ENCODE measurements at regions not wholly inside any gene's neighbourhood (a gene's known extent, or its start where the extent isn't known, plus 50 kb on each side); places are given as distances from the start of the nearest gene placed in this dataset.
"Not testable (repeated sequence)": the region's sequence is repeated elsewhere in the genome, so short reads cannot be mapped to it uniquely, and the experiment has no call there.

DNA sequence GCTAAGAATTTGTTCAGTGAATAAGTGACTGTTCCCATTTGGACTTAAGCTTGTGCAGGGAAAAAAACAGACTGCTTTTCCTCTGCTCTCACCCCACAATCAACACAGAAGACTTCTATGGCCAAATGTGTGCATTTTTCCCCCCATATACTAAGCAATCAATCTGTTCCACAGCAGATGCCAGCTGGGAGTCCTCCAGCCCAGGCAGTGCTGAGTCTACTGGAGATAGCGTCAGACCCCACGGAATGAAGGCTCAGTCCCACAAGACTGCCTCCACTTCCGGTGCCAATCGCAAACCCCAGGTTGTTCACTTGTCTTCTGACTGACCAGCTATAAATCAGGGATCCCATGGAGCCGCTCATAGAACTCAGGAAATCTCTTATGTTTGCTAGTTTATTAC, 69.5 kb upstream of the ANKRD10 start:
- ChIA-PET POLR2A (no interaction called here), CTCF (no interaction called here)
- TF ChIP-seq, protein P1, sequence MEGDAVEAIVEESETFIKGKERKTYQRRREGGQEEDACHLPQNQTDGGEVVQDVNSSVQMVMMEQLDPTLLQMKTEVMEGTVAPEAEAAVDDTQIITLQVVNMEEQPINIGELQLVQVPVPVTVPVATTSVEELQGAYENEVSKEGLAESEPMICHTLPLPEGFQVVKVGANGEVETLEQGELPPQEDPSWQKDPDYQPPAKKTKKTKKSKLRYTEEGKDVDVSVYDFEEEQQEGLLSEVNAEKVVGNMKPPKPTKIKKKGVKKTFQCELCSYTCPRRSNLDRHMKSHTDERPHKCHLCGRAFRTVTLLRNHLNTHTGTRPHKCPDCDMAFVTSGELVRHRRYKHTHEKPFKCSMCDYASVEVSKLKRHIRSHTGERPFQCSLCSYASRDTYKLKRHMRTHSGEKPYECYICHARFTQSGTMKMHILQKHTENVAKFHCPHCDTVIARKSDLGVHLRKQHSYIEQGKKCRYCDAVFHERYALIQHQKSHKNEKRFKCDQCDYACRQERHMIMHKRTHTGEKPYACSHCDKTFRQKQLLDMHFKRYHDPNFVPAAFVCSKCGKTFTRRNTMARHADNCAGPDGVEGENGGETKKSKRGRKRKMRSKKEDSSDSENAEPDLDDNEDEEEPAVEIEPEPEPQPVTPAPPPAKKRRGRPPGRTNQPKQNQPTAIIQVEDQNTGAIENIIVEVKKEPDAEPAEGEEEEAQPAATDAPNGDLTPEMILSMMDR (IDR thresholded peaks at IDR 0.05; ENCODE audit: control extremely low read depth, extremely low read depth, low read depth, missing control alignments): no peak
- no peak for DNase-seq (ENCODE audit: extremely low spot score)

DNA sequence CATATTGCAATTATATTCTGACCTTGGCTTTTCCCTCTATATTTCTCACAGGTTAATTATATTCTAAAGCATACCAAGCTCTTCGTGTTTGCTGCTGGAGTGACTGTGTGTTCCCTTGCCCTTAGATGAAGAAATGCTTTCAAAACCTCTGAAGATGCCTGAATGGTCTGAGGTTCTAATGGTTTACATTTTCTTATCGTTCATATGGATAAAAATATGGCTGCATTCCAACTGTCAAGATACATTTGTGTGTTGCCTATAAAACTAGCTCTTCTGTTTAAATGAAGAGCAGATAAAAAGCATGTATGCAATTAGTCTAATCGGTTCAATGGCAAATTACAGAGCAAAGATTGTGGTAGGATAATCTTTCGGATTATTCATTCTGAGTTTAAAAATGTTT, 68.4 kb upstream of the ANKRD10 start:
- TF ChIP-seq, protein P1 (IDR thresholded peaks at IDR 0.05; ENCODE audit: control extremely low read depth, extremely low read depth, low read depth, missing control alignments): no peak
- DNase-seq (ENCODE audit: extremely low spot score): no peak
- ChIA-PET CTCF (no interaction called here), POLR2A (no interaction called here)

DNA sequence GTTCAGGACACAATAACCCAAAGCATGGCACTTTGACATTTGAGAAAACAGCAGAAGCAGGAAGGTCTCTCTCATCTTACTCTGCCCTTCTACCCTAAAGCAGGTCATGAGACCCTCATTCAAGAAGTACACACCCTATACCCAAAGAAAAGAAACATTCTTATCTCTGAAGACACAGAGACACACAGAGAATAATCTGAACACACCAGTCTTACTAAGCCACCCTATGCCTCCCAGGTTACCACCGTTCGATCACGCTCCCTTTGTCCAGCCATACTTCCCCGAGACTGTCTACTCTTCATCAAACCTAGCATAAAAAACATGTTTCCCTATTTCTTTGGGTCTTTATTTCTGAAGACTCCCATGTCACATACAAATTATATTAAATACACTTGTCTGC, 66.5 kb upstream of the ANKRD10 start:
- CTCF ChIA-PET: no interaction called here
- TF ChIP-seq, protein P1 (IDR thresholded peaks at IDR 0.05; ENCODE audit: control extremely low read depth, extremely low read depth, low read depth, missing control alignments): no peak
- DNase-seq (ENCODE audit: extremely low spot score): no peak
- POLR2A ChIA-PET: no interaction called here

DNA sequence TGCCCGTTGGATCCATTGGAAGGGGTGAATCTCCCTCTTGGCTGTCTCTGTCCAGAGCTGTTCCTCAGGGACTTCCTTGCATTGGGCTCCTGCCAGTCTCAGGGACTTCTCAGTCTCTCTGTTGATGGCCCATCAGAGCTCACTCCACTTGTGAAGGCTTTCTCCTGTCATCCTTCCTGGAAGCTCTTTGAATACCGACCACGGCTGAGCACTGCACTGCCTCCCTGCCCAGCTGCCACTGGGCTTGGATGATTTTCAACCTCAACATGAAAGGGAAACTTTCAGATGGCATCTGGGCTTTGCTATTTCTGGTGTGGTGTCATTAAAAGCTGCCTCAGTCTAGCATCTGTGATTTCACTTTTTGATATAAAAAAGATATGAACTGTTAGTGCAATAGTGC, 66.1 kb upstream of the ANKRD10 start:
- CTCF ChIA-PET: no interaction called here
- TF ChIP-seq, protein P1 (IDR thresholded peaks at IDR 0.05; ENCODE audit: control extremely low read depth, extremely low read depth, low read depth, missing control alignments): no peak
- POLR2A ChIA-PET: no interaction called here
- no peak for DNase-seq (ENCODE audit: extremely low spot score)

DNA sequence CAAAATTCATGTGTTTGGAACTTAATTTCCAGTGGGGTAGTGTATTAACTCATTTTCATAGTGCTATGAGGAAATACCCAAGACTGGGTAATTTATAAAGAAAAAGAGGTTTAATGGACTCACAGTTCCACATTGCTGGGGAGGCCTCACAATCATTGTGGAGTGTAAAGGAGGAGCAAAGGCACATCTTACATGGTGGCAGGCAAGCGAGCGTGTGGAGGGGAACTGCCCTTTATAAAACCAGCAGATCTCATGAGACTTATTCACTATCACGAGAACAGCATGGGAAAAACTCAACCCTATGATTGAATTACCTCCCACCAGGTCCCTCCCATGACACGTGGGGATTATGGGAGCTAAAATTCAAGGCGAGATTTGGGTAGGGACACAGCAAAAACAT, 64.3 kb upstream of the ANKRD10 start:
- DNase-seq (ENCODE audit: extremely low spot score); POLR2A ChIA-PET; CTCF ChIA-PET: not testable (repeated sequence)

DNA sequence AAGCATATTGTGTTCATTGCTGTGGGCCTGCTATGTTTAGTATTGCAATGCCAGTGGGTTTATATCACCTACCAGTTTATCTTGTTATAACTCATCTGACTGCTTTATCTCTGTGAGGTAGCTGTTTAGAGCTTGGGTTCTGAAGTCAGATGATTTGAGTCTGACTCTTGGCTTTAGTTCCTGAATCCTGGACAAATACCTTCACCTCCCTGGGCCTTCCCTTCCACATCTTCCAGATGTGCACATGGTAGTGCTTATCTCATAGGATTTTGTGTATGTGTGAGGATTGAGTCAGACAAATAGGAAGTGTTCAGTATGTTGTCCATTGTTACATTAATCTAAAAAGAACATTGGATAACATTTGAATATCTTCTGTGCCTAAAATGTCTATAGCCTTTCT, 63.5 kb upstream of the ANKRD10 start:
- ChIA-PET CTCF (no interaction called here), POLR2A (no interaction called here)
- no peak for DNase-seq (ENCODE audit: extremely low spot score)
- TF ChIP-seq, protein P1 (IDR thresholded peaks at IDR 0.05; ENCODE audit: control extremely low read depth, extremely low read depth, low read depth, missing control alignments): no peak

DNA sequence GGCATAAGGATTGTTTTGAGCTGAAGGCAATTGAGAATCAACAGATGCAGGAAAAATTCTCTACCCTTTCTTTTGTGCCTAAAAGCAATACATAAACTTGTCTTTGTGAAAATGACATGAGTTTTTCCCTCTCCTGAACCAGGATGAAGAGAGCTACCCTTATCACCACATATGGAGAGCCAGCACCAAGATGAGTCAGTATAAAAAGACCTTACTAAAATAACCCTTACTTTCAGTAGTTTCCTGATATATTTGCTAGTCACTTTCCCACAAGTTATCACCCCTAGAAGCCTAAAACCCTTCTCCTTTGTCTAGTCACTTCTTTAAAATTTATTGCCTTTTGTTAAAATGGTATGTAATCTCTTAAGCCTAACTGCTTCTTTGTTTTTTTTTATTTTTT, 61.9 kb upstream of the ANKRD10 start:
- TF ChIP-seq, protein P1 (IDR thresholded peaks at IDR 0.05; ENCODE audit: control extremely low read depth, extremely low read depth, low read depth, missing control alignments): no peak
- no peak for DNase-seq (ENCODE audit: extremely low spot score)
- ChIA-PET POLR2A (no interaction called here), CTCF (interaction anchor here (1.3 kb wide), 1 partner anchor 34 kb away, joined by 3 read pairs; no protein-coding TSS in a partner anchor)

Measured in GM10248 (cell line).